H9 (cell line): ENCODE measurements at regions not wholly inside any gene's neighbourhood (a gene's known extent, or its start where the extent isn't known, plus 50 kb on each side); places are given as distances from the start of the nearest gene placed in this dataset.

ENCODE experiments used
- DNase-seq: peaks from one replicate; pipeline ENCODE4 v3.0.0-alpha.2; 2017
- H2AFZ ChIP-seq: one replicate; pipeline ENCODE4 v1.6.1; 2013; ENCODE audit warnings: mild to moderate bottlenecking, low read length, control low read depth, moderate library complexity
- H2AK5ac ChIP-seq: 2 replicates; pipeline ENCODE4 v1.6.1; 2013; ENCODE audit warnings: low read length, control low read depth, mixed read lengths; ENCODE audit not compliant: insufficient read length
- H2BK120ac ChIP-seq: one replicate; pipeline ENCODE4 v1.6.1; 2013; ENCODE audit warnings: low read depth, mild to moderate bottlenecking, low read length, control low read depth, inconsistent platforms; ENCODE audit not compliant: poor library complexity, severe bottlenecking
- H2BK12ac ChIP-seq: 2 replicates; pipeline ENCODE4 v1.6.1; 2013; ENCODE audit warnings: low read length, control low read depth, mixed read lengths, low read depth; ENCODE audit not compliant: insufficient read length
- H2BK15ac ChIP-seq: 2 replicates; pipeline ENCODE4 v1.6.1; 2013; ENCODE audit warnings: low read depth, low read length, control low read depth
- H2BK20ac ChIP-seq: one replicate; pipeline ENCODE4 v1.6.1; 2013; ENCODE audit warnings: low read depth, mild to moderate bottlenecking, low read length, control low read depth, inconsistent platforms; ENCODE audit not compliant: poor library complexity, severe bottlenecking
- H2BK5ac ChIP-seq: 2 replicates; pipeline ENCODE4 v1.6.1; 2013; ENCODE audit warnings: low read length, control low read depth, mixed read lengths; ENCODE audit not compliant: insufficient read length
- H3K14ac ChIP-seq: 2 replicates; pipeline ENCODE4 v1.6.1; 2013; ENCODE audit warnings: low read length, control low read depth; ENCODE audit not compliant: insufficient read depth
- H3K18ac ChIP-seq: 2 replicates; pipeline ENCODE4 v1.6.1; 2013; ENCODE audit warnings: low read depth, mild to moderate bottlenecking, mixed read lengths, low read length, control low read depth; ENCODE audit not compliant: insufficient read length
- H3K23ac ChIP-seq: 2 replicates; pipeline ENCODE4 v1.6.1; 2013; ENCODE audit warnings: low read length, control low read depth, mixed read lengths, low read depth; ENCODE audit not compliant: insufficient read length
- H3K23me2 ChIP-seq: 2 replicates; pipeline ENCODE4 v1.6.1; 2013; ENCODE audit warnings: low read depth, mild to moderate bottlenecking, mixed read lengths, low read length, control low read depth; ENCODE audit not compliant: insufficient read length, poor library complexity, severe bottlenecking
- H3K27ac ChIP-seq: 2 replicates; pipeline ENCODE4 v1.5.1; 2013; ENCODE audit warnings: low read length, control low read depth, mixed read lengths, low read depth; ENCODE audit not compliant: insufficient read length
- H3K27me3 ChIP-seq: 2 replicates; pipeline ENCODE4 v1.6.1; 2013; ENCODE audit warnings: low read length, control low read depth, inconsistent platforms; ENCODE audit not compliant: insufficient read depth
- H3K4ac ChIP-seq: 2 replicates; pipeline ENCODE4 v1.6.1; 2013; ENCODE audit warnings: low read depth, mild to moderate bottlenecking, control low read depth, inconsistent platforms, low read length, moderate library complexity
- H3K4me1 ChIP-seq: 2 replicates; pipeline ENCODE4 v1.6.1; 2013; ENCODE audit warnings: low read length, control low read depth, inconsistent platforms; ENCODE audit not compliant: insufficient read depth
- H3K4me2 ChIP-seq: 2 replicates; pipeline ENCODE4 v1.6.1; 2013; ENCODE audit warnings: low read length, control low read depth, mixed read lengths; ENCODE audit not compliant: insufficient read length, insufficient read depth
- H3K56ac ChIP-seq: 2 replicates; pipeline ENCODE4 v1.6.1; 2013; ENCODE audit warnings: low read depth, mild to moderate bottlenecking, mixed read lengths, low read length, control low read depth; ENCODE audit not compliant: insufficient read length
- H3K79me1 ChIP-seq: 2 replicates; pipeline ENCODE4 v1.6.1; 2013; ENCODE audit warnings: low read depth, mild to moderate bottlenecking, moderate library complexity, low read length, control low read depth, inconsistent platforms; ENCODE audit not compliant: insufficient read depth, poor library complexity, severe bottlenecking
- H3K79me2 ChIP-seq: 2 replicates; pipeline ENCODE4 v1.6.1; 2013; ENCODE audit warnings: low read length, control low read depth, inconsistent platforms; ENCODE audit not compliant: insufficient read depth
- H3K9ac ChIP-seq: 2 replicates; pipeline ENCODE4 v1.6.1; 2013; ENCODE audit warnings: low read length, control low read depth, mixed read lengths; ENCODE audit not compliant: insufficient read length; ENCODE audit errors: extremely low read depth
- H3K9me3 ChIP-seq: one replicate; pipeline ENCODE4 v1.6.1; 2013; ENCODE audit warnings: low read depth, low read length, inconsistent platforms; ENCODE audit not compliant: control insufficient read depth
- H3T11ph ChIP-seq: one replicate; pipeline ENCODE4 v1.6.1; 2013; ENCODE audit warnings: mild to moderate bottlenecking, low read length, control low read depth, inconsistent platforms
- H4K20me1 ChIP-seq: one replicate; pipeline ENCODE4 v1.6.1; 2013; ENCODE audit not compliant: control insufficient read depth, insufficient read length, insufficient read depth
- H4K5ac ChIP-seq: 2 replicates; pipeline ENCODE4 v1.6.1; 2013; ENCODE audit warnings: low read depth, mild to moderate bottlenecking, mixed read lengths, low read length, control low read depth; ENCODE audit not compliant: insufficient read length
- H4K8ac ChIP-seq: replicated peaks from 2 replicates; pipeline ENCODE4 v1.6.1; 2013; ENCODE audit warnings: low read length, control low read depth, mixed read lengths, low read depth; ENCODE audit not compliant: insufficient read length
- H4K91ac ChIP-seq: 2 replicates; pipeline ENCODE4 v1.6.1; 2013; ENCODE audit warnings: low read depth, mild to moderate bottlenecking, moderate library complexity, mixed read lengths, low read length, control low read depth; ENCODE audit not compliant: insufficient read length
- H3K27ac Mint-ChIP-seq, 3 experiments: 2 replicates in 2 of 3; 3 replicates in 1 of 3; pipeline ENCODE4 v1.8.0; 2020 to 2021; ENCODE audit warnings: mixed read lengths in 3 of 3, mild to moderate bottlenecking in 1 of 3, moderate library complexity in 1 of 3
- H3K27me3 Mint-ChIP-seq: 2 replicates; pipeline ENCODE4 v1.8.0; 2021; ENCODE audit warnings: low read depth, mild to moderate bottlenecking, moderate library complexity, mixed read lengths
- H3K36me3 Mint-ChIP-seq, 3 experiments: 2 replicates in 2 of 3; 3 replicates in 1 of 3; pipeline ENCODE4 v1.8.0; 2020 to 2021; ENCODE audit warnings: low read depth in 3 of 3, mixed read lengths in 3 of 3; ENCODE audit not compliant: insufficient read depth in 1 of 3
- H3K4me1 Mint-ChIP-seq, 2 experiments: 2 replicates each; pipeline ENCODE4 v1.8.0; 2020; ENCODE audit warnings: mixed read lengths in 2 of 2
- H3K4me3 Mint-ChIP-seq, 2 experiments: 2 replicates in 1 of 2; 3 replicates in 1 of 2; pipeline ENCODE4 v1.8.0; 2020 to 2021; ENCODE audit warnings: mild to moderate bottlenecking in 2 of 2, mixed read lengths in 2 of 2, moderate library complexity in 1 of 2
- H3K9me3 Mint-ChIP-seq, 2 experiments: 2 replicates in 1 of 2; 3 replicates in 1 of 2; pipeline ENCODE4 v1.8.0; 2020; ENCODE audit warnings: mild to moderate bottlenecking in 2 of 2, mixed read lengths in 2 of 2, moderate library complexity in 1 of 2
- CTCF ChIP-seq: fragments of 200-600 bp; sonication (generic); conservative IDR thresholded peaks from 3 replicates; pipeline ENCODE4 v1.8.0; 2021; ENCODE audit warnings: antibody characterized with exemption, mild to moderate bottlenecking
- WGBS: extraction: QIAGEN DNeasy Blood & Tissue Kit; methylation state at CpG from one replicate; pipeline ENCODE4 v1.1.7; 2013; ENCODE audit warnings: missing lambda C conversion rate, low lambda C conversion rate, mixed read lengths; ENCODE audit not compliant: insufficient read length; ENCODE audit errors: extremely low coverage; 5-methylcytosine and 5-hydroxymethylcytosine counted together

- H3K9me3 Mint-ChIP-seq, result peaks cover 4% of the 10 kb centered on the region in 2 experiments; a peak in 4 of 5 replicates
Observed at GRCh38 chr10:21060626-21061025, 163.5 kb upstream of the NEBL start.

More at GRCh38 chr10:21060626-21061025, 163.5 kb upstream of the NEBL start:
- Histone ChIP-seq H2AFZ (no peak overlapping the region), H3K9ac (no peak overlapping the region), H4K5ac (no peak overlapping the region), H2BK120ac (no peak overlapping the region), H3K56ac (no peak overlapping the region), H2AK5ac (no peak overlapping the region), H3K4ac (no peak overlapping the region), H2BK5ac (no peak overlapping the region), H3K18ac (no peak overlapping the region), H3K79me2 (no peaks in the 10 kb centered on the region), H3K23ac (no peak overlapping the region), H3K4me1 (no peaks in the 10 kb centered on the region), H3K27me3 (no peaks in the 10 kb centered on the region), H2BK15ac (no peak overlapping the region), H4K20me1 (no peaks in the 10 kb centered on the region), H2BK20ac (no peak overlapping the region), H3K4me2 (no peak overlapping the region), H3K9me3 (no peaks in the 10 kb centered on the region), H4K91ac (no peak overlapping the region), H3T11ph (no peak overlapping the region), H3K14ac (no peak overlapping the region), H4K8ac (no peak overlapping the region), H3K23me2 (no peaks in the 10 kb centered on the region), H2BK12ac (no peak overlapping the region), H3K27ac (no peak overlapping the region), H3K79me1 (no peaks in the 10 kb centered on the region)
- TF ChIP-seq CTCF, result no peak
- DNase-seq, result no peak
- H3K27me3 Mint-ChIP-seq, result no peaks in the 10 kb centered on the region
- H3K4me1 Mint-ChIP-seq, result peaks cover 9% of the 10 kb centered on the region in 2 experiments; a peak in 3 of 4 replicates
- no peak overlapping the region; a peak in 1 of 7 replicates for H3K27ac Mint-ChIP-seq
- WGBS, result no CpG with 5 or more reads among the region's 4 CpGs
- no peak overlapping the region for H3K4me3 Mint-ChIP-seq
- peaks cover 0 to 6% (median 4%) of the 10 kb centered on the region in 3 experiments; a peak in 5 of 7 replicates for H3K36me3 Mint-ChIP-seq
